Heart right ventricle (tissue), 16 donors: ENCODE measurements at regions not wholly inside any gene's neighbourhood (a gene's known extent, or its start where the extent isn't known, plus 50 kb on each side); places are given as distances from the start of the nearest gene placed in this dataset.
"Not testable (repeated sequence)": the region's sequence is repeated elsewhere in the genome, so short reads cannot be mapped to it uniquely, and the experiment has no call there.

Source experiments
- ATAC-seq, 8 donors: fragments of 200-7000 bp; cut with Tn5 transposase; one replicate each; pipeline ENCODE4 v1.9.1; 2020; ENCODE audit warnings: mild to moderate bottlenecking in 8 of 8, moderate library complexity in 8 of 8, moderate number of reproducible peaks in 1 of 8
- DNase-seq, 2 donors: peaks; one replicate each; pipeline ENCODE4 v3.0.0-alpha.2; 2020
- H3K27ac ChIP-seq, 10 donors: fragments of 200-600 bp; sonication (generic) in 2 of 10; one replicate each; pipeline versions ENCODE4 v1.5.0 to v1.8.0; 2020 to 2022; ENCODE audit warnings: mild to moderate bottlenecking in 3 of 10
- H3K27me3 ChIP-seq, 7 donors: fragments of 200-600 bp; one replicate each; pipeline ENCODE4 v1.8.0; 2021 to 2022; ENCODE audit warnings: mild to moderate bottlenecking in 2 of 7
- H3K36me3 ChIP-seq, 9 donors: fragments of 200-600 bp; sonication (generic) in 1 of 9; one replicate each; pipeline versions ENCODE4 v1.5.0 to v1.8.0; 2020 to 2022; ENCODE audit warnings: mild to moderate bottlenecking in 2 of 9
- H3K4me1 ChIP-seq, 9 donors: fragments of 200-600 bp; sonication (generic) in 1 of 9; one replicate each; pipeline versions ENCODE4 v1.5.0 to v1.8.0; 2020 to 2022; ENCODE audit warnings: mild to moderate bottlenecking in 4 of 9
- H3K4me3 ChIP-seq, 10 donors: fragments of 200-600 bp; sonication (generic) in 2 of 10; one replicate each; pipeline versions ENCODE4 v1.5.0 to v1.8.0; 2020 to 2022; ENCODE audit warnings: mild to moderate bottlenecking in 7 of 10, moderate library complexity in 2 of 10
- H3K9me3 ChIP-seq, 11 donors: fragments of 200-600 bp in 10 of 11; sonication (generic) in 2 of 11; one replicate each; pipeline versions ENCODE4 v1.5.0 to v1.8.0; 2013 to 2022; ENCODE audit warnings: mild to moderate bottlenecking in 2 of 11, control low read depth in 1 of 11, moderate library complexity in 1 of 11
- WGBS, 2 donors: extraction: QIAGEN DNeasy Blood & Tissue Kit; methylation state at CpG; one replicate each; pipeline ENCODE4 v1.1.7; 2013; ENCODE audit warnings: inconsistent platforms in 1 of 2; 5-methylcytosine and 5-hydroxymethylcytosine counted together
- intact Hi-C, 10 donors: fragments of 100-400 bp; cut with DNase I; formaldehyde crosslinking; loops; one replicate each; pipeline versions ENCODE4 v1.11.1 to v1.14.2; 2022
- donor health status: Arrhythmogenic right ventricular cardiomyopathy.
- donor health status: ischemic (EF 13 %, LVEDD 7.1; RV severe dilation, severe dysfunction).
- donor health status: healthy with polysubstance abuse.
- donor health status: DM: no; HTN: yes; CAD: no.
- donor health status: DM: no; HTN: no; CAD: no.
- donor health status: ischemic (EF 25% LVEDD 6.9; RV normal size, moderate dysfunction).
- donor health status: ischemic (EF 25% LVEDD 5.7; RV mildly dilated, moderate dysfunction).
- donor health status: healthy.
- donor health status: DM: yes; HTN: yes; CAD: no.
- donor health status: Ischemic cardiomyopathy.
- donor health status: ischemic (EF 35%, LVEDD 5.7; RV mildly dilated, moderate dysfunction).
- donor health status: nonischemic (EF 11% LVEDD 7.7; RV severe dilation, severe dysfunction).
- donor health status: DM: yes; HTN: yes; CAD: no.
- donor health status: PGD.
- donor health status: ischemic (EF 29% LVEDD 5.4; RV normal size, mild dysfunction).
- donor health status: nonischemic (EF 23%, LVEDD 6.1; RV moderate dilation, normal function).

GRCh38 chrY:17579131-17579955 lies 300.7 kb downstream of the CDY2B start:
- H3K4me3 ChIP-seq, result peak overlapping the region in 2 of 10 donors; percentile 23 to 29
- WGBS, 2 donors, result 21 to 55% methylated on average over 8 of the region's 43 CpGs
- peak in 5 of 8 donors; percentile 33 to 90 (median 76) for ATAC-seq
- H3K36me3 ChIP-seq, intact Hi-C loops, DNase-seq, H3K27ac ChIP-seq, H3K9me3 ChIP-seq, H3K4me1 ChIP-seq, H3K27me3 ChIP-seq: not testable (repeated sequence)

DNA sequence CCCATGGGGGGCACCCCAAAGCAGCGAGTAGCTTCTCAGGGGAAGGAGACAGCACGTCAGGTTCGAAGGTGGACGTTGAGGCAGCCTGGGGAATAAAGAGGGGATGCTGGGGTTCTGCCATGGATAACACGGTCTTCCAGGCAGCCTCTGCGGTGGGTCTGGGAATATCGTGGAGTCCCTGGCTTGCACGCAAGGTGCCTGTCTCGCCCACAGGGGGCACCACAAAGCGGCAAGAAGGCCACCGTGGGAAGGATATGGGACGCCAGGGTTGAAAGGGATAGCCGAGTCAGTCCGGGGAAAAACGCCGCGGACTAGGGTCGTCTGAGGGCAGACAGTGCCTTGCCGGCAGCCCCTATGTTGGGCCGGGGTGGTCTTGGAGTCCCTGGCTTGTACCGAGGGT lies 316.9 kb downstream of the CDY2B start:
- intact Hi-C loops, H3K36me3 ChIP-seq, H3K4me1 ChIP-seq, DNase-seq, H3K4me3 ChIP-seq, H3K27me3 ChIP-seq, H3K9me3 ChIP-seq, H3K27ac ChIP-seq, ATAC-seq: not testable (repeated sequence)
- WGBS, 2 donors, result no CpG with 5 or more reads among the region's 21 CpGs
